Natural killer cell treated with Interleukin-12 subunit alpha and Interleukin-12 subunit beta and Interleukin-15 and Interleukin-18, amount 100 ng/mL, for 72 hours (primary cell): ENCODE measurements at regions not wholly inside any gene's neighbourhood (a gene's known extent, or its start where the extent isn't known, plus 50 kb on each side); places are given as distances from the start of the nearest gene placed in this dataset.

Experiments used
- ATAC-seq, 2 donors: fragments of 150-1000 bp; cut with Tn5 transposase in 1 of 2; sonication (Bioruptor Pico), chemical (Tn5 transposase) in 1 of 2; 2 replicates each; pipeline ENCODE4 v1.10.0; 2021
- DNase-seq: peaks from one replicate; pipeline ENCODE4 v3.0.0; 2022; ENCODE audit warnings: low spot score
- H3K27ac Mint-ChIP-seq, 2 donors: 1 replicate in 1 of 2; 2 replicates in 1 of 2; pipeline ENCODE4 v1.8.0; 2022; ENCODE audit warnings: mixed read lengths in 2 of 2, mild to moderate bottlenecking in 1 of 2, moderate library complexity in 1 of 2
- H3K27me3 Mint-ChIP-seq, 2 donors: 1 replicate in 1 of 2; 2 replicates in 1 of 2; pipeline ENCODE4 v1.8.0; 2022; ENCODE audit warnings: mixed read lengths in 2 of 2
- H3K36me3 Mint-ChIP-seq: one replicate; pipeline ENCODE4 v1.8.0; 2022; ENCODE audit warnings: mixed read lengths
- H3K4me1 Mint-ChIP-seq, 2 donors: 1 replicate in 1 of 2; 2 replicates in 1 of 2; pipeline ENCODE4 v1.8.0; 2022; ENCODE audit warnings: low read depth in 2 of 2, mixed read lengths in 2 of 2, mild to moderate bottlenecking in 1 of 2
- H3K4me3 Mint-ChIP-seq: one replicate; pipeline ENCODE4 v1.8.0; 2022; ENCODE audit warnings: mixed read lengths
- H3K9me3 Mint-ChIP-seq: 2 replicates; pipeline ENCODE4 v1.8.0; 2022; ENCODE audit warnings: mixed read lengths

GRCh38 chr18:72470391-72470790 is 73.8 kb downstream of the CBLN2 start:
- Mint-ChIP-seq H3K27me3 (no peaks in the 10 kb centered on the region), H3K36me3 (no peaks in the 10 kb centered on the region), H3K9me3 (peaks cover 9% of the 10 kb centered on the region), H3K27ac (no peak overlapping the region), H3K4me1 (no peaks in the 10 kb centered on the region), H3K4me3 (no peak overlapping the region)
- no peak for ATAC-seq
- DNase-seq = no peak

DNA sequence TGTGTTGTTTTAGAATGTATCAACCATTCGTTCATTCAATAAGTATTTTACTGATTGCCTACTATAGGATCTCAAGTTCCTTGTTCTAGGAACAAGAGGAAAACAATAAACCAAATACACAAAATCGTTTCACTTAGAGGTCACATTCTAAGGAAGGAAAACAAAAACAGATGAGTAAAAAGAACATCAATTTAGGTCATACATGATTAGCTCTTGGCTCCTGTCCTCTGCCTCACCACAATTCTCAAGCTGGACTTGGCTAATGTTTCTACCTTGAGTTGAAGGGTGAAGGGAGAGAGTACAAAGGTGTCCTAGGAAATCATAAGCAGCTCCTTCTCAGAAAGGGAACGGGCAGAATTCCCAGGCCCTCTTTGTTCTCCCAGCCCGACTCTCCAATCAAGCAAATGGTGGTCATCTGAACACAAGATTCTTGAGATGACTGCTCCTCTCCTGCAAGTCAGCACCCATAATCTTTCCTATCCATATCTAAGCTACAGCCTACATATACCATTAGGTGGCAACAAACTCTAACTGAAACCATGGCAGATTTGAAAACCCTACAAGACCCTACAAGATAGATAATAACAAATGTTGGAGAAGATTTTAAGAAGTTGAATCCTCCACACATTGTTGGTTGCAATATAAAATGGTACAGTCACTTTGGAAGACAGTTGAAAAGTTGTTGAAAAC is 76.0 kb downstream of the CBLN2 start:
- H3K27ac Mint-ChIP-seq = no peak overlapping the region
- H3K36me3 Mint-ChIP-seq = no peaks in the 10 kb centered on the region
- peaks cover 12% of the 10 kb centered on the region for H3K9me3 Mint-ChIP-seq
- no peak for DNase-seq
- H3K4me3 Mint-ChIP-seq = no peak overlapping the region
- no peak for ATAC-seq
- no peaks in the 10 kb centered on the region for H3K27me3 Mint-ChIP-seq
- no peaks in the 10 kb centered on the region for H3K4me1 Mint-ChIP-seq

DNA sequence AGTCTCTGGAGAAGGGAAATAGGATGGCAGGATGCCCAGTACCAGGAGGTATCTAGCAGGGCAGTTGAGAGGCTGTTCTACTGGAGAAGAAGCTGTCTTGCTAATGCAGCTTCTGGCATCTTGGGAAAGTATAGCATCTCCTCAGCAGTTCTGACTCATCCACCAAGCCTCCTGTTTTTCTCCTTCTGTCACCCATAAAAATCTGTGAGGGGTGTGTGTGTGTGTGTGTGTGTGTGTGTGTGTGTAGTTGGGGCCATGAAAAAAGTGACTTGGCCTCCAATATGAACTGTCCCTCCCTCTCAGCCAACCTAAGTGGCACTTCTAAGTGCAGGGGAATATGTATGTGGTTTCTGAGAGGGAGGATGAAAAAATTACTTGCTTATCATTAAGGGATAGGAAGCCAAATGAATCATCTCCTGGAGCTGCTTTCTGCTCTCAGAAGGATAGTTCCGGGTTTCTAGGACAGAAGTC is 83.9 kb downstream of the CBLN2 start:
- no peaks in the 10 kb centered on the region for H3K4me1 Mint-ChIP-seq
- no peak for DNase-seq
- H3K9me3 Mint-ChIP-seq = peaks cover 13% of the 10 kb centered on the region
- no peak overlapping the region for H3K4me3 Mint-ChIP-seq
- H3K36me3 Mint-ChIP-seq = no peaks in the 10 kb centered on the region
- ATAC-seq = no peak
- H3K27ac Mint-ChIP-seq = no peak overlapping the region
- no peaks in the 10 kb centered on the region for H3K27me3 Mint-ChIP-seq

GRCh38 chr18:72458271-72458670 is 85.9 kb downstream of the CBLN2 start:
- no peak for DNase-seq
- Mint-ChIP-seq H3K27me3 (no peaks in the 10 kb centered on the region), H3K4me1 (no peaks in the 10 kb centered on the region), H3K27ac (no peak overlapping the region), H3K36me3 (no peaks in the 10 kb centered on the region), H3K4me3 (no peak overlapping the region), H3K9me3 (peaks cover 21% of the 10 kb centered on the region)
- ATAC-seq = no peak

DNA sequence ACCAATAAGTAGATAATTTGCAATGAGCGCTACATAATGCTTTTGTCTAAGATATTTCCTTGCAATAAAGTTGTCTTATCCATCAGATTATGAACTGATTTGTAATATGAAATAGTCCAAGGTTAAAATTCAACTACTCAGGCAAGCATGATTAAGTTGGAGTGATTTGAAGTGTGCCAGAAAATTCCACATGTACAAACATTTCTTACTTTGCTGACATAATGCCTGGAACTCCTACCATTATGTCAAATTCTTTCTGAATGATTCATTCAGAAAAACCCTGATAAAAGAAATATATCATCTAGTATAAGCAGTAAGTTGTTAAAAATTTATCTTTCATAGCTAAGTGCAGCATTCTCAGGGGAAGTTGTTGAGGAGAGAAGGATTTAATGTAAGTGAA is 87.3 kb downstream of the CBLN2 start:
- Mint-ChIP-seq H3K27ac (no peak overlapping the region), H3K9me3 (peaks cover 29% of the 10 kb centered on the region), H3K36me3 (no peaks in the 10 kb centered on the region), H3K27me3 (no peaks in the 10 kb centered on the region), H3K4me3 (no peak overlapping the region), H3K4me1 (no peaks in the 10 kb centered on the region)
- no peak for DNase-seq
- ATAC-seq = no peak

DNA sequence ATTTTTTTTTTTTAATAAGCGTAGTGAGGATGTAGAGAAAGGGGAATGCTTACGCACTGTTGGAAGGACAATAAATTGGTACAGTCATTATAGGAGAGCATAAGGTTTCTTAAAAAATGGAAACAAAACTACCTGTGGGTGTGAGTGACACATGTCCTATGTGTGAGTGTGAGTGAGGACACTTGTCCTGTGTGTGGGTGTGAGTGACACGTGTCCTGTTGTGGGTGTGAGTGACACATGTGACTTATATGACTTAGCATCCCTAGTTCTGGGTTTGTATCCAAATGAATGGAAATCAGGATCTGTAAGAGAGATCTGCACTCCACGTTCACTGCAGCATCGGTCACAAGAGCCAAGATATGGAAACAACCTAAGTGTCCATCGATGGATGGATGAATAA is 91.8 kb downstream of the CBLN2 start:
- no peaks in the 10 kb centered on the region for H3K27me3 Mint-ChIP-seq
- no peak overlapping the region for H3K27ac Mint-ChIP-seq
- H3K36me3 Mint-ChIP-seq = no peaks in the 10 kb centered on the region
- ATAC-seq (no peak), DNase-seq (no peak)
- no peaks in the 10 kb centered on the region for H3K4me1 Mint-ChIP-seq
- peaks cover 32% of the 10 kb centered on the region for H3K9me3 Mint-ChIP-seq
- no peak overlapping the region for H3K4me3 Mint-ChIP-seq

DNA sequence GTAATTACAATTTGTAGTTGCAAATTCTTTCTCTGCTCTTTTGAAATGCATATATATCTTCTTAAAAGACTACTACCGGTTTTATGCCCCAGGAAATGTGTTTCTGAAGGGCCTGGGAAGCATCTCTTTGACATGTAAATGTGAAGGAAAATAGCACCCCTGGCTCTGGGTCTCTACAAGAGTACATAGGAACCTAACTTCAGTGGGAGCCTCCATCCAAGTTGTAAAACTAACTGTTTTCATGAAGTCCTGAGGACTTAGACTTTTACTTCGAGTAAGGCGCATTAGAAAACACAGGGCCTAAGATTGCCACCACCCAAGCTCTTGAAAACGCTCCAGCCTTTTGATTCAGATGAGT is 99.4 kb downstream of the CBLN2 start:
- ATAC-seq = no peak
- H3K27ac Mint-ChIP-seq = no peak overlapping the region
- H3K9me3 Mint-ChIP-seq = peaks cover 15% of the 10 kb centered on the region
- DNase-seq = no peak
- no peaks in the 10 kb centered on the region for H3K27me3 Mint-ChIP-seq
- no peak overlapping the region for H3K4me3 Mint-ChIP-seq
- H3K4me1 Mint-ChIP-seq = no peaks in the 10 kb centered on the region
- no peaks in the 10 kb centered on the region for H3K36me3 Mint-ChIP-seq

DNA sequence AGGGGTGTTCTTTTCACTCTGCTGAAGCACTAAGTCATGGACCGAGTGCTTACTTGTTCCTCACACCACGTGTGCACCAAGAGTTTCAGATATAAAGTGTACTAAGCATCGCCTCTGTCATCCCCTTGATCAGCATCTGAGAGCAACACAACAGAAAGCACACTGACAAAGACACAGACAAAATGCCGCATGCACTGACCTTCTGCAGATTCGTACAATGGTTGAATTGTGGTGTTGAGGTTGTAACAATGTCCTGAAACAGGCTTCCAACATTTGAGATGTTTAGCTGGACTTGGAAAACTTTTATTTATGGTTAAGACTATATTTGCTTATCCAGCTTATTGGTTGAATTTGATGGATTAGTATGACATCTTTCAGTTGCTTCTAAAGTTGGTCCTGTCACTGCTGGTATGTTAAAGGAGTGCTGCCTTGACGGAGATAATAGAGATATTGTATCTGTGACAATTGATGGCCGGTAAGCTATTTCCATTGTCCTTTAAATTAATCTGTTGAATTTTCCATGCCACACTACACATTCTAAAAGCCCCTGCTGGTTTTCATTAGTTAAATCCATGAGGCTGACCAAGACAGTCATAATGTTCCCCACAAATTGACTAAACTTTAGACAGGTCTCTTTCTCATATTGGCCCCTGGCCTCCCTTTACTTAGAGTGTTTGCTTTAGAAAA is 99.9 kb downstream of the CBLN2 start:
- Mint-ChIP-seq H3K27me3 (no peaks in the 10 kb centered on the region), H3K4me3 (no peak overlapping the region), H3K9me3 (peaks cover 13% of the 10 kb centered on the region), H3K4me1 (no peaks in the 10 kb centered on the region), H3K36me3 (no peaks in the 10 kb centered on the region), H3K27ac (no peak overlapping the region)
- DNase-seq = no peak
- ATAC-seq = no peak

- ATAC-seq = no peak
- H3K27me3 Mint-ChIP-seq = no peaks in the 10 kb centered on the region
- no peaks in the 10 kb centered on the region for H3K4me1 Mint-ChIP-seq
- H3K36me3 Mint-ChIP-seq = no peaks in the 10 kb centered on the region
- H3K9me3 Mint-ChIP-seq = peaks cover 15% of the 10 kb centered on the region
- no peak for DNase-seq
- no peak overlapping the region for H3K4me3 Mint-ChIP-seq
- no peak overlapping the region for H3K27ac Mint-ChIP-seq
Measured at GRCh38 chr18:72436401-72436800, 107.7 kb downstream of the CBLN2 start.

- Mint-ChIP-seq H3K4me1 (no peaks in the 10 kb centered on the region), H3K36me3 (peaks cover 5% of the 10 kb centered on the region), H3K27me3 (no peaks in the 10 kb centered on the region), H3K27ac (no peak overlapping the region), H3K9me3 (peaks cover 13% of the 10 kb centered on the region), H3K4me3 (no peak overlapping the region)
- ATAC-seq (no peak), DNase-seq (no peak)
Measured at GRCh38 chr18:72433756-72434155, 110.4 kb downstream of the CBLN2 start.

DNA sequence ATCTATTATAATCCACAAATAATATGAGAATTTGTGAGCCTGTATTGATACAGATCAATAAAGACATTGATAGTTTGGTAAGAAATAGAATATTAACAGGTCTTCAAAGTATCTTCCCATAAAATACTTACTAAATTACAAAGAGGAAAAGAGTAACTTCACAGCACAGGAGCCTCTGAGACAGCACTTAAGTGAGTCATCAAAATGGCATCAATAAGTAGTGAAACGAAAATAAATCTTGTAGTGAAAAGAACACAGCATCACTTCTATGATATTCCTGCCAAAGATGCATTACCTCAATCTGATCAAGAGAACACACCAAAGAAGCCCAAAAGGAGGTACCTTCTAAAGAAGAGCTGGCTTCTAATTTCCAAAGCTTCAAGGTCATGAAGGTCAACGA is 116.4 kb downstream of the CBLN2 start:
- H3K4me1 Mint-ChIP-seq = no peaks in the 10 kb centered on the region
- DNase-seq = no peak
- no peak overlapping the region for H3K4me3 Mint-ChIP-seq
- H3K9me3 Mint-ChIP-seq = peaks cover 17% of the 10 kb centered on the region
- no peak for ATAC-seq
- H3K27ac Mint-ChIP-seq = no peak overlapping the region
- H3K27me3 Mint-ChIP-seq = no peaks in the 10 kb centered on the region
- peaks cover 5% of the 10 kb centered on the region for H3K36me3 Mint-ChIP-seq

DNA sequence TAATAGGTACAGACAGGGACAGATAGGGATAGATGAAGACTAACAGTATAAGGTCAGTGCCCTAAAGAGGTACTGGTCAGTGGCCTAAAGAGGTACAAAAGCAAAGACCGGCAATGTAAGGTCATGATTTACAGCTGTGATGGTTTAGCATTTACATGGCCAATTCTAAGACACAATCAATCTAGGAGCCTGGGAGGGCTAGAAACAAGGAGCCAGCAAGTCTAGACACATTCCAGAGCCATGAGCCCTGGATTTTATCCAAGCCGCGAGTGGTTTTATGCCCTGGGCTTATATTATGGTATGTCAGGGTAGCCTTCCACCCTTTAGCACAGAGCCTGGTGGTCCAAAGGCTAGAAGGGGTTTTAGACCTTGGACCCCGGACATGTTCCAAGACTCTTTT is 124.2 kb downstream of the CBLN2 start:
- H3K4me1 Mint-ChIP-seq = no peaks in the 10 kb centered on the region
- H3K27me3 Mint-ChIP-seq = no peaks in the 10 kb centered on the region
- ATAC-seq (no peak), DNase-seq (no peak)
- no peaks in the 10 kb centered on the region for H3K36me3 Mint-ChIP-seq
- H3K9me3 Mint-ChIP-seq = peaks cover 14% of the 10 kb centered on the region
- no peak overlapping the region for H3K27ac Mint-ChIP-seq
- no peak overlapping the region for H3K4me3 Mint-ChIP-seq

- H3K27ac Mint-ChIP-seq = no peak overlapping the region
- H3K36me3 Mint-ChIP-seq = no peaks in the 10 kb centered on the region
- DNase-seq (no peak), ATAC-seq (no peak)
- H3K9me3 Mint-ChIP-seq = peaks cover 5% of the 10 kb centered on the region
- no peaks in the 10 kb centered on the region for H3K4me1 Mint-ChIP-seq
- no peaks in the 10 kb centered on the region for H3K27me3 Mint-ChIP-seq
- no peak overlapping the region for H3K4me3 Mint-ChIP-seq
Measured at GRCh38 chr18:72412927-72413326, 131.2 kb downstream of the CBLN2 start.

GRCh38 chr18:72411261-72411660 is 132.9 kb downstream of the CBLN2 start:
- Mint-ChIP-seq H3K4me3 (no peak overlapping the region), H3K36me3 (peaks cover 4% of the 10 kb centered on the region), H3K27me3 (no peaks in the 10 kb centered on the region), H3K4me1 (no peaks in the 10 kb centered on the region), H3K27ac (no peak overlapping the region), H3K9me3 (peaks cover 11% of the 10 kb centered on the region)
- no peak for DNase-seq
- ATAC-seq = no peak

DNA sequence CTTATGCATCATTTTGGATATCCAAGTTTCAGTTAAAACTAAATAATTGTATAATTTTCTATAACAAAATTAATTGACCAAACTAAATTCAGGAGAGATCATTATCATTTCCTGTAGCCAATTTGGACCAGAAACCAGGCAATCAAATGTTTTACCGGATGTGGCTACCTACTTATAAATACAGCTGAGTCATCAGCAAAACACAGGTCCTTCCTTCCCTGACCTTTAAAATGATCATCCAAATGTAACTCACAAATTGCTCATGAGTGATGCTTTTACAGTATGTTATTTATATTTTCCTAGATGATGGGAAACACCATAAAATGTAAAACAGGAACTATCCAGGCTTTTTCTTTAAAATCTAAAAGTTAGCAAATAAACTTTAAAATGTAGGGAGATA is 133.7 kb downstream of the CBLN2 start:
- no peak overlapping the region for H3K27ac Mint-ChIP-seq
- H3K4me3 Mint-ChIP-seq = no peak overlapping the region
- ATAC-seq = no peak
- H3K27me3 Mint-ChIP-seq = no peaks in the 10 kb centered on the region
- DNase-seq = no peak
- H3K9me3 Mint-ChIP-seq = peaks cover 11% of the 10 kb centered on the region
- H3K36me3 Mint-ChIP-seq = peaks cover 4% of the 10 kb centered on the region
- H3K4me1 Mint-ChIP-seq = no peaks in the 10 kb centered on the region
